MM.1S (cell line): ENCODE measurements at regions not wholly inside any gene's neighbourhood (a gene's known extent, or its start where the extent isn't known, plus 50 kb on each side); places are given as distances from the start of the nearest gene placed in this dataset.

Source experiments
- DNase-seq: peaks from one replicate; pipeline ENCODE4 v3.0.0-alpha.2; 2015
- H2AFZ ChIP-seq: fragments of 300-600 bp; sonication (generic); 2 replicates; pipeline ENCODE4 v1.6.0; 2016; ENCODE audit warnings: antibody characterized with exemption, low read length
- H3F3A ChIP-seq: fragments of 300-600 bp; sonication (generic); 2 replicates; pipeline ENCODE4 v1.6.1; 2016; ENCODE audit warnings: mild to moderate bottlenecking, antibody characterized with exemption, low read length, moderate library complexity, mixed read lengths; ENCODE audit not compliant: insufficient read depth
- H3K27ac ChIP-seq: fragments of 300-600 bp; sonication (generic); 2 replicates; pipeline ENCODE4 v1.5.1; 2016; ENCODE audit warnings: mild to moderate bottlenecking, low read length
- H3K27me3 ChIP-seq: fragments of 300-600 bp; sonication (generic); replicated peaks from 2 replicates; pipeline ENCODE4 v1.6.0; 2016; ENCODE audit warnings: low read length; ENCODE audit not compliant: insufficient read depth
- H3K36me3 ChIP-seq: fragments of 300-600 bp; sonication (generic); replicated peaks from 2 replicates; pipeline ENCODE4 v1.6.1; 2016; ENCODE audit warnings: mild to moderate bottlenecking, low read length, mixed read lengths; ENCODE audit not compliant: insufficient read depth
- H3K4me1 ChIP-seq: fragments of 300-600 bp; sonication (generic); 2 replicates; pipeline ENCODE4 v1.6.1; 2016; ENCODE audit warnings: low read length, mixed read lengths
- H3K4me2 ChIP-seq: fragments of 300-600 bp; sonication (generic); 2 replicates; pipeline ENCODE4 v1.6.0; 2016; ENCODE audit warnings: low read depth, low read length
- H3K4me3 ChIP-seq: fragments of 300-600 bp; sonication (generic); 2 replicates; pipeline ENCODE4 v1.5.1; 2016; ENCODE audit warnings: low read length, mixed read lengths
- H3K79me2 ChIP-seq: fragments of 300-600 bp; sonication (generic); 2 replicates; pipeline ENCODE4 v1.6.1; 2016; ENCODE audit warnings: mixed run types, low read length, mixed read lengths
- H3K9ac ChIP-seq: fragments of 300-600 bp; sonication (generic); 2 replicates; pipeline ENCODE4 v1.6.1; 2016; ENCODE audit warnings: low read length, mixed read lengths
- H3K9me2 ChIP-seq: fragments of 300-600 bp; sonication (generic); replicated peaks from 2 replicates; pipeline ENCODE4 v1.6.1; 2016; ENCODE audit warnings: mild to moderate bottlenecking, low read length, mixed read lengths; ENCODE audit not compliant: insufficient read depth
- H3K9me3 ChIP-seq: fragments of 300-600 bp; sonication (generic); replicated peaks from 2 replicates; pipeline ENCODE4 v1.6.1; 2016; ENCODE audit warnings: mild to moderate bottlenecking, low read length, mixed read lengths; ENCODE audit not compliant: insufficient read depth
- H4K20me1 ChIP-seq: fragments of 300-600 bp; sonication (generic); 2 replicates; pipeline ENCODE4 v1.6.1; 2016; ENCODE audit warnings: mild to moderate bottlenecking, low read length, moderate library complexity, mixed read lengths; ENCODE audit not compliant: insufficient read depth
- EZH2 ChIP-seq: fragments of 300-600 bp; sonication (generic); optimal IDR thresholded peaks from 2 replicates; pipeline ENCODE3; 2017; ENCODE audit warnings: low read depth, mild to moderate bottlenecking, antibody characterized with exemption, low read length, mixed read lengths
- EZH2phosphoT487 ChIP-seq: fragments of 300-600 bp; sonication (generic); IDR thresholded peaks from 2 replicates; pipeline ENCODE4 v1.6.1; 2018; ENCODE audit warnings: antibody characterized with exemption, low read length
- TF ChIP-seq, protein P1 (sequence below): fragments of 300-600 bp; sonication (generic); IDR thresholded peaks from 2 replicates; pipeline ENCODE4 v1.5.1; 2016; ENCODE audit warnings: antibody characterized with exemption, low read length, mixed read lengths

DNA sequence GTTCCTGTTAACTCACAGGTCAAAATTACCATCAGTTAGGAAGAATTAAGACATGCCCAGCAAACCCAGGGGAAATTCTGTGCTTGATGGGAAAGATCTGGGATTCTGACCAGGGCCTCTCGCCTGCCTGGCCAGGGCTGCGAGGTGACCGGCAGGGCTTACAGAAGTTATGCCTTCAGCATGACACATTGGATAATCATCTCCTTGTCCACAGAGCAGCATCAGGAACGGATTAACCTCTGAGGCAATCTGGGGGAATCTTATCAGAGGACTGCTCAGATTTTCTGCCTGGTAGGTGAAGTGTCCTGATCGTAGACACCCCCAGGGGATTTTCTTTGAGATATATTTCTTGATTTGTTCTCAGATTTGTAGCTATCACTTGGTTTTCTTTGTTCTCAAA is 172.5 kb downstream of the HS3ST3A1 start:
- no peak overlapping the region for H2AFZ ChIP-seq
- no peak overlapping the region for H3K9ac ChIP-seq
- no peaks in the 10 kb centered on the region for H3K9me3 ChIP-seq
- no peaks in the 10 kb centered on the region for H3K9me2 ChIP-seq
- H3K4me1 ChIP-seq: no peaks in the 10 kb centered on the region
- no peaks in the 10 kb centered on the region for H3F3A ChIP-seq
- no peak for TF ChIP-seq EZH2phosphoT487
- TF ChIP-seq, protein P1, sequence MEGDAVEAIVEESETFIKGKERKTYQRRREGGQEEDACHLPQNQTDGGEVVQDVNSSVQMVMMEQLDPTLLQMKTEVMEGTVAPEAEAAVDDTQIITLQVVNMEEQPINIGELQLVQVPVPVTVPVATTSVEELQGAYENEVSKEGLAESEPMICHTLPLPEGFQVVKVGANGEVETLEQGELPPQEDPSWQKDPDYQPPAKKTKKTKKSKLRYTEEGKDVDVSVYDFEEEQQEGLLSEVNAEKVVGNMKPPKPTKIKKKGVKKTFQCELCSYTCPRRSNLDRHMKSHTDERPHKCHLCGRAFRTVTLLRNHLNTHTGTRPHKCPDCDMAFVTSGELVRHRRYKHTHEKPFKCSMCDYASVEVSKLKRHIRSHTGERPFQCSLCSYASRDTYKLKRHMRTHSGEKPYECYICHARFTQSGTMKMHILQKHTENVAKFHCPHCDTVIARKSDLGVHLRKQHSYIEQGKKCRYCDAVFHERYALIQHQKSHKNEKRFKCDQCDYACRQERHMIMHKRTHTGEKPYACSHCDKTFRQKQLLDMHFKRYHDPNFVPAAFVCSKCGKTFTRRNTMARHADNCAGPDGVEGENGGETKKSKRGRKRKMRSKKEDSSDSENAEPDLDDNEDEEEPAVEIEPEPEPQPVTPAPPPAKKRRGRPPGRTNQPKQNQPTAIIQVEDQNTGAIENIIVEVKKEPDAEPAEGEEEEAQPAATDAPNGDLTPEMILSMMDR: no peak
- no peak for TF ChIP-seq EZH2
- no peak overlapping the region for H3K27ac ChIP-seq
- no peak overlapping the region for H3K4me2 ChIP-seq
- DNase-seq: no peak
- no peaks in the 10 kb centered on the region for H3K36me3 ChIP-seq
- H3K4me3 ChIP-seq: no peak overlapping the region
- H3K79me2 ChIP-seq: no peaks in the 10 kb centered on the region
- no peaks in the 10 kb centered on the region for H4K20me1 ChIP-seq
- H3K27me3 ChIP-seq: no peaks in the 10 kb centered on the region

DNA sequence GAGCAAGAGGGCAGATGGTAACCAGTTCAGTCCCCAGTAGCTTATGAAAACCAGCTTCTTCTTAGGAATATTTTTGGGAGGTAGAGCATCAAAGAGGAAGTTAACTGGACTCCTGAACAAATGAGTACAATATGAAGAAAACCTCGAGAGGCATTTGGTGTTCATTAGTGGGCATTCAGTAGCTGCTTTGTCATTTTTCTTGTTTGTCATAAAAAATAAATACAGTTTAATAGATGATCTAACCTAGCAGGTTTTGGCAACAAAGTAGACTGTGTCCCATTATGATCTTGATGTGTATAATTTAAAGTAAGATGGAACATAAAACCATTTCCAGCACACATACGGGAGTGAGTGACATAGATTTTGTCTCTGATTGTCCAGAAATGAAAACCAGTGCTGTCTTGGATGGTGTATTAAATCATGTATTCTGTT is 173.1 kb downstream of the HS3ST3A1 start:
- Histone ChIP-seq H3K4me1 (no peaks in the 10 kb centered on the region), H3K9me3 (no peaks in the 10 kb centered on the region), H3K79me2 (no peaks in the 10 kb centered on the region), H3K36me3 (no peaks in the 10 kb centered on the region), H3K4me3 (no peak overlapping the region), H2AFZ (no peak overlapping the region), H3K27ac (no peak overlapping the region), H3K27me3 (no peaks in the 10 kb centered on the region), H3K9me2 (no peaks in the 10 kb centered on the region), H3F3A (no peaks in the 10 kb centered on the region), H4K20me1 (no peaks in the 10 kb centered on the region), H3K4me2 (no peak overlapping the region), H3K9ac (no peak overlapping the region)
- DNase-seq: no peak
- TF ChIP-seq, protein P1: no peak
- no peak for TF ChIP-seq EZH2phosphoT487
- no peak for TF ChIP-seq EZH2

DNA sequence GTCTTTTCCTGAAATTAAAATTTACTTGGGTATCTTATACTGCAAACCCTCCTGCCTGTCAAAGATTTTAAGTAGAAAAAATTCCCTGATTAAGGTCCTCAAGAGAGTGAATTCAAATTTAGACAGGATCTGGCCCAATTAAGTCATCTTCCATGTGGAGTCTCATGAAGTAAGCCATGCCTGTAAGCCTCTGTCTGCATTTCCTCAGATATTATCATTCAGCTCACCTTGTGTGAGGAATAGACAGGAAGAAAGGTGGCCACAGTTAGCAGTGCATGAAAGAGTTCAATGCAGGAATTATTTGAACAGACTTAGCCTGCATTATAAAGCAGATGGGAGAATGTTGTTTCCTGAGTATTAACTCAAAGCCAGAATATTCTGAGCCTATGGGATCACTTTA is 174.7 kb downstream of the HS3ST3A1 start:
- H3K9me3 ChIP-seq: no peaks in the 10 kb centered on the region
- H3K9me2 ChIP-seq: no peaks in the 10 kb centered on the region
- H3K9ac ChIP-seq: no peak overlapping the region
- H3K36me3 ChIP-seq: no peaks in the 10 kb centered on the region
- no peak overlapping the region for H2AFZ ChIP-seq
- DNase-seq: no peak
- H3K4me2 ChIP-seq: no peak overlapping the region
- TF ChIP-seq, protein P1: no peak
- TF ChIP-seq EZH2: no peak
- no peak for TF ChIP-seq EZH2phosphoT487
- H3K79me2 ChIP-seq: no peaks in the 10 kb centered on the region
- H4K20me1 ChIP-seq: no peaks in the 10 kb centered on the region
- H3K27ac ChIP-seq: no peak overlapping the region
- no peaks in the 10 kb centered on the region for H3K27me3 ChIP-seq
- no peaks in the 10 kb centered on the region for H3K4me1 ChIP-seq
- H3F3A ChIP-seq: no peaks in the 10 kb centered on the region
- no peak overlapping the region for H3K4me3 ChIP-seq
